ENCODE measurements at regions not wholly inside any gene's neighbourhood (a gene's known extent, or its start where the extent isn't known, plus 50 kb on each side); places are given as distances from the start of the nearest gene placed in this dataset.

GRCh38 chr11:70615036-70615875 lies 216.9 kb downstream of the CTTN start:
- H3K9me2 ChIP-seq (ENCODE audit: insufficient read depth, low read length) = no peaks in the 10 kb centered on the region
- H3K27ac ChIP-seq (ENCODE audit: low read length) = no peak overlapping the region
- no peaks in the 10 kb centered on the region for H3K36me3 ChIP-seq (ENCODE audit: insufficient read depth, low read length)
- H3K9me3 ChIP-seq (ENCODE audit: low read length) = no peaks in the 10 kb centered on the region
- H2AFZ ChIP-seq (ENCODE audit: low read depth, low read length) = no peak overlapping the region
- H4K20me1 ChIP-seq (ENCODE audit: insufficient read depth) = peaks cover 3% of the 10 kb centered on the region
- no peak overlapping the region for H3K4me3 ChIP-seq (ENCODE audit: low read length)
- no peak overlapping the region for H3K4me2 ChIP-seq (ENCODE audit: low read length)
- no peaks in the 10 kb centered on the region for H3F3A ChIP-seq (ENCODE audit: insufficient read depth, low read length, poor library complexity, severe bottlenecking)
- TF ChIP-seq TAF1 (IDR thresholded peaks at IDR 0.05; ENCODE audit: low read depth) (no peak), SMC3 (conservative IDR thresholded peaks at IDR 0.05; ENCODE audit: poor library complexity) (no peak), RAD21 (conservative IDR thresholded peaks at IDR 0.05) (no peak)
- peaks cover 8% of the 10 kb centered on the region for H3K79me2 ChIP-seq (replicated peaks; ENCODE audit: insufficient read depth, low read length)
- H3K9ac ChIP-seq (ENCODE audit: low read length) = no peak overlapping the region
- H3K27me3 ChIP-seq (ENCODE audit: insufficient read depth, low read depth, low read length) = no peaks in the 10 kb centered on the region

GRCh38 chr11:70616317-70616716 lies 218.0 kb downstream of the CTTN start:
- Histone ChIP-seq H3K9ac (ENCODE audit: low read length) (no peak overlapping the region), H3K79me2 (replicated peaks; ENCODE audit: insufficient read depth, low read length) (peaks cover 17% of the 10 kb centered on the region), H3K4me3 (ENCODE audit: low read length) (no peak overlapping the region), H3K27ac (ENCODE audit: low read length) (no peak overlapping the region), H3F3A (ENCODE audit: insufficient read depth, low read length, poor library complexity, severe bottlenecking) (no peaks in the 10 kb centered on the region), H3K4me2 (ENCODE audit: low read length) (no peak overlapping the region), H3K9me2 (ENCODE audit: insufficient read depth, low read length) (no peaks in the 10 kb centered on the region), H3K27me3 (ENCODE audit: insufficient read depth, low read depth, low read length) (no peaks in the 10 kb centered on the region), H4K20me1 (ENCODE audit: insufficient read depth) (peaks cover 3% of the 10 kb centered on the region), H3K36me3 (ENCODE audit: insufficient read depth, low read length) (no peaks in the 10 kb centered on the region), H3K9me3 (ENCODE audit: low read length) (no peaks in the 10 kb centered on the region), H2AFZ (ENCODE audit: low read depth, low read length) (no peak overlapping the region)
- no peak for TF ChIP-seq RAD21 (conservative IDR thresholded peaks at IDR 0.05)
- no peak for TF ChIP-seq EZH2 (IDR thresholded peaks at IDR 0.05; ENCODE audit: borderline replicate concordance, insufficient read depth, low read length, poor library complexity, severe bottlenecking)
- TF ChIP-seq EP300 (conservative IDR thresholded peaks at IDR 0.05; ENCODE audit: poor library complexity, severe bottlenecking) = no peak
- no peak for TF ChIP-seq MXI1 (conservative IDR thresholded peaks at IDR 0.05; ENCODE audit: poor library complexity, severe bottlenecking)
- no peak for TF ChIP-seq POLR2AphosphoS5 (IDR thresholded peaks at IDR 0.05)
- TF ChIP-seq SMC3 (conservative IDR thresholded peaks at IDR 0.05; ENCODE audit: poor library complexity) = no peak
- TF ChIP-seq TAF1 (IDR thresholded peaks at IDR 0.05; ENCODE audit: low read depth) = no peak
- no peak for TF ChIP-seq CTCF (IDR thresholded peaks at IDR 0.05; ENCODE audit: poor library complexity, severe bottlenecking)
- TF ChIP-seq REST (IDR thresholded peaks at IDR 0.05; ENCODE audit: borderline replicate concordance) = no peak
